GM19035 (cell line): ENCODE measurements at regions not wholly inside any gene's neighbourhood (a gene's known extent, or its start where the extent isn't known, plus 50 kb on each side); places are given as distances from the start of the nearest gene placed in this dataset.

Experiments
- ATAC-seq: cut with Tn5 transposase; IDR thresholded peaks from one replicate; pipeline ENCODE4 v1.9.1; 2021; ENCODE audit not compliant: unreplicated experiment

DNA sequence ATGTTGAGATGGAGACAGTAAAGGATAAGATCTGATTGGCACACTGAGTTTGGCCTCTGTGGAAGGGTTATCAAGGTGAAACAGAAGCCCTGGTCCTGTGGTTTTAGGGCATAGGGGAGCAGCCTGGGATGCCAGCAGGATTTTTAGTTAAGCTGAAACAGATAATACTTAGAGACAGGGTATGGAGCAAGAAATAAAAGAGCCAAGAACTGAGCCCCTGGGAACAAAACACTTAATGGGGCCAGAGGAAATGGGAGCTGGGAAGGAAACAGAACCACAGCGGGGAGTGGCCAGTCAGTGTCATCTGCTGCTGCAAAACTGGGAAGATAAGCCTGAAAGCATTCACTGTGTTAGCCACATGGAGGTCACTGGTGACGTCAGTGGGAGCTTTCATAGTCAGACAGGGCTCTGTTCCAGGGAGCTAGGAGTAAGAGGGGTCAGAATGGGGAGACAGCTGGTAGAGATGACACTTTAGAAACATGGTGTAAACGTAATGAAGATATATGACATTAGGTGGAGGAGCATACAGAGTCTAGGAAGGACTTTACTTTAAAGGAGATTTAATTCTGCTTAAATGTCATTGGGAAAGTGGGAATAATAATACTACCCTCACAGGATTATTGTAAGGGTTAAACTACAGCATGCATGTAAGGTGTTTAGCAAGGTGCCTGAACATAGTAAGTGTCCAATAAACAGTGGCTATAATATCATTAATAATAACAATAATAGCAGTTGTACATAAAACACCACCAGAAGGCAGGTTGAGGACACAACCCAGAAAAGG lies 172.7 kb upstream of the CTNNB1 start:
- ATAC-seq = no peak

DNA sequence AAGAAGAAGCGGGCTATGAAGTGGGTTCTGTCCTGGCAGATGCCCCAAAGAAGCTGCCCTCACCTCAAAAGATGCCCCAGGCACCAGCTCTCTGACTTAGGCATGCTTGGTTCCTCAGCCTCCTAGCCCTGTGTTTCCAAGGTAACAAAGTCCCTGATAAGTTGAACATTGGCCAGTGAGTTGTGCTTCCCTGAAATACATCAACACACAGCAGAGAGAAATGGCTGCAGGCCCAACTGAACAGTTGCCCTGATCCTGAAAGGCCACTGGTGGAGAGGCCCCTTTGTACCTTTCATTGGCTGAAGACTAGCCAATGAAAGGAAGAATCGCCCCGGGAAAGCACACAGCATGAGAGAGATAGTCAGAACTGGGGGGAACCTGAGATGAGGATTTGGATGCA lies 169.9 kb upstream of the CTNNB1 start:
- no peak for ATAC-seq

DNA sequence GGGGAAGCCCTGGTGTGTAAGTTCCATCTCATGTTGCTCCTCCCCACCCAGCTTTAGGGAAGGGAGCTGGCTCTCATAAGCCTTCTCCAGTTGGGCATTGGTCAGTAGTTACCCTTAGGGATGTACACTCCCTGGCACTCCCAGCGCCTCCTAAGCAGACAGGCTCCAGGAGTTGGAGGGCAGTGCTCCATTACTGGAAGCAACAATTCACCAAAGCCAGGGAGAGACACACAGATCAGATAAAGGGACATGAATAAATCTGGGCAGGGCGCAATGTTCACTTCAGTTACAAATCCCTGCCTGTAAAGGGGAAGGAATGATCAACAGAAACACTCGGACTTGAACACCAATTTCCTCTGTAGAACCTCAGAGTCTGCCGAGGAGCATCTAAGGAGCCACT lies 169.1 kb upstream of the CTNNB1 start:
- no peak for ATAC-seq

- ATAC-seq = no peak
Measured at GRCh38 chr3:41031401-41031800, 167.9 kb upstream of the CTNNB1 start.

- ATAC-seq = no peak
Measured at GRCh38 chr3:41033956-41034519, 165.3 kb upstream of the CTNNB1 start.

DNA sequence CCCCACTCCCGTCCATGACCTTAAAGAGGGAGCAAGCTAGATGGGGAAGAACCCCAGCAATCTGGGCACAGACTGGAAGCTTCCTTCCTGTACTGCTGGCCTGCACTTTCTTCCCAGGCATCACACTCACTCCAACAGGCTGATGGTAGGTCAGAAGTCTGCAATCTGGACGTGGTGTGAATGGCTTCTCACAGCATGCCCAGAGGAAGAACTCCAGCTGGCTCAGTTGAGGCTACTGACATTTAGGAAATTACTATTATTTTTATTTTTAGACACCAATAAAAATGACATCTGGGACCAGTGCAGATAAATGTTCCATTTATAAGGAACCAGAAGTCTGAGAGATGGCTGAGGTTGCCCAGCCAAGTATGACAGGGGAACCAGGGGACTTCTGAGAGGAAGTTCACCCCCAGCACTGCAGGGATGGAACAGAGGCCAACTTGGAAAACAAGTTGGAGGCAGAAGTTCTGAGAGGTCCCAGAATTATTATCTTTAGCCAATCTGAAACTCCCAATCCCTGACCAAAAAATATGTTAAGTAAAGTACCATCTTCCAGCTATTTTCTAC lies 163.8 kb upstream of the CTNNB1 start:
- ATAC-seq = no peak

DNA sequence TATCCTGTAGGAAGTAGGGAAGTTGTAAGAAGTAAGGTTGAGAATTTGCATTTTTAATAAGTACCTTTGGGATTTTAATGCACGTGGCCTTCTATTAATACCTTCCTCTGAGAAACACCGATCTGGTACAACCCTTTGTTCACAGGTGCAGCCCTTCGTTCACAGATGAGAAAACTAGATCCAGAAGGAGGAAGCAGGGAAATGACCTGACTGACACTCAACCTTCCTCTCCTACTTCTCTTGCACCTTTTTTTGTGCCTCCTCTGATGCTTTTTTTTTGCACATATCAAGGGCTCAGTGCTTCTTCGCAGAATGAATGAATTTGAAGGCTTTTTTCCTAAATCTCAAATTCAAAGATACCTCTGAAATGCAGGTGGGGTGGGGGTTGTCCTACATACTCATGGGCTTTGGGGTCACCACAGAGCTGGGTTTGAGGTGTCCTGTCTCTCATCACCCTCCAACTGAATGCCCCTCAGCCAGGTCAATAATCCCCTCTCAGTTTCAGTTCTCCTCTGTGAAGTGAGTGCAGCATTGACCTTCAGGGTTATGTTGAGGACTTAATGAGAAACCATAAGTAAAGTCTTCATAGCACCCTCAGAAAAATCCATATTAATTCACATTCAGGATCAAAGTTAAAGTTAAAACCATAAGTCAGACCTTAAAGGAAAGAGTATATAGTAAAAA lies 161.5 kb upstream of the CTNNB1 start:
- no peak for ATAC-seq

GRCh38 chr3:41040256-41040655 lies 159.0 kb upstream of the CTNNB1 start:
- ATAC-seq = no peak

DNA sequence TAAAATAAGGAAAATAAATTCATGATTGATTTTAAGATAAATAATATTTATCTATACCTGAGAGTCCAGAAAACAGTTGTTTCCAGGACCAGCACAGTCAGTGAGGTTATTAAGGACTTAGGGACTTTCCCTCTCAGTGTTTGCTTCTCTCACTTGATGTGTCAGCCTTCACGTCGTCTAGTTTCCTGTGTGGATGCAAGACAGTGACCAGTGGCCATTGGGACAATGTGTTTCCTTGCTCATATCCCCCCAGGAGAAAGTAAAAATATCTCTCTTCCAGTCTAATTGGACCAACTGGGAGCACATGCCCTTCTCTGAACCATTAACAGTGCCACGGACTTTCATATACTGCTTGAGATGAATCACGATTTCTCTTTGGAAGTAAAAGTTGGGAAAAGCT lies 157.8 kb upstream of the CTNNB1 start:
- ATAC-seq = no peak

DNA sequence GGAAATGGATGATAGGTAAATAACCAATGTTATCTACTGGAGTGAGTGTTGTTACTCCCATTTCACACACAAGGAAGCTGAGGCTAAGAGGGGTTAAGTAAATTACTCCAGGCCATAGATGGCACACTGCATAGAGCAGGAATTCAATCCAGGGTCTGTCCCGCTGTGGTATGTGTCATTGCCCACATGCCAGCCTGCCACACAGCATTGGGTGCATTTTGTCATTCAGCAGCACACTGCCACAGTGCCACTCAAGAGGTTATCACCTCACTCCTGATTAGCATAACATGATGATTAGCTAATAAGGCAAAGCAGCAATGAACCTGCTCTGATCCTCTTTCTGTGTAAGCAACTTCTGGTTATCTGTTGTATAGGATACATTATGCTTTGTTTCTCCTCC lies 157.4 kb upstream of the CTNNB1 start:
- no peak for ATAC-seq

DNA sequence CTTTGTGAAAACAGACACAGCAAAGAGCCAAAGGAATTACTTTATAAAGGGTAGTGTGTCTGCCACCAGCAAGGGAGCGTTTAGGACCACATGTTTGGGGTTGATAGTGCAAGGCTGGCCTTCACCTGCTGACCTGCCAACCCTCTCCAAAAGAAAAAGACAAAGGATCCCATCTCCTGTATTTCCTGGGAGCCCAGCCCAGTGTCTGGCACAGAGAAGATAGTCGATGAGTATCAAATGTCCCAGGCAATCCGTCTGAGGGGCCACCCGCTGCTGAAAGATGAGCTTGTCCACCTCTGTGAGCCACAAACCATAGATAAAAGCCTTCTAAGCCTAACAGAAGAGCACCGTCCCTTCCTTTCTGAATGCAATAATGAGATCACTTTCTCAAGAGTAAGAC lies 154.8 kb upstream of the CTNNB1 start:
- ATAC-seq = no peak

GRCh38 chr3:41045491-41045890 lies 153.8 kb upstream of the CTNNB1 start:
- ATAC-seq = no peak

DNA sequence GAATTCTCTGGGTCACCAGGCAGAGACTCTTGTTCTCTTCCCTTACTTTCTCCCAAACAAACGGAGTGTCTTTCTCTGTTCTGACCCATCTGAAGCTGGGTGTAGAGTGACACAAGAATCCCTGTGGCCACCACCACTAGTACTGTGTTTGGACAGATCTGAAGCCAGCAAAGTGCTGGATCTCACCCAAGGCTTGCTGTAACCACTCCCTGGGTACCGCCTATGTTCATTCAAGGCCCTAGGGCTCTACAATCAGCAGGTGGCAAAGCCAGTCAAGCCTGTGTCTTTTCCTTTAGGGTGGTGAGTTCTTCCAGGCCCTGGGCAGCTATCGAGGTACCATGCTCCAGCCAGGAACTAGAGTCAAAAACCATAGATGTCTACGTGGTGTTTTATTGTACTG lies 149.2 kb upstream of the CTNNB1 start:
- no peak for ATAC-seq

DNA sequence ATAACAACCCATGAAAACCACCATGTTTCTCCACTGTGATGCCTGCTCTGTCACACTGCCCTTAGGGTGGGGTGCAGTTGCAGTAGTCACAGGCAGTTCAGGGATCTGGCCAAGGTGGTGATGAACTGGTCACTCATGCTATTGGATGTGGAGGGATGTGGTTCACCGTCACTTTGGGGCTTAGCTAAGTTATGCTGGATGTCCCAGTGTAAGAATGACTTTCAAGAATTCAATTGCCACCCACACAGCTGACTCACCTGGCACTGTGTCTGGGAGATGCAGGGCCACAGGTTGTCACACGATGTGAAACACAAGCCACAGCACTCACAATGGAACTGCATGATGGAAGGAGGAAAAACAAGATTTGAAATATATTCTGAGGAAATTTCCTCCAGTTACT lies 146.1 kb upstream of the CTNNB1 start:
- no peak for ATAC-seq

GRCh38 chr3:41060106-41060505 lies 139.2 kb upstream of the CTNNB1 start:
- no peak for ATAC-seq

GRCh38 chr3:41064070-41064469 lies 135.2 kb upstream of the CTNNB1 start:
- ATAC-seq = no peak

GRCh38 chr3:41064526-41064925 lies 134.8 kb upstream of the CTNNB1 start:
- ATAC-seq = no peak

GRCh38 chr3:41065340-41065739 lies 134.0 kb upstream of the CTNNB1 start:
- ATAC-seq = no peak

DNA sequence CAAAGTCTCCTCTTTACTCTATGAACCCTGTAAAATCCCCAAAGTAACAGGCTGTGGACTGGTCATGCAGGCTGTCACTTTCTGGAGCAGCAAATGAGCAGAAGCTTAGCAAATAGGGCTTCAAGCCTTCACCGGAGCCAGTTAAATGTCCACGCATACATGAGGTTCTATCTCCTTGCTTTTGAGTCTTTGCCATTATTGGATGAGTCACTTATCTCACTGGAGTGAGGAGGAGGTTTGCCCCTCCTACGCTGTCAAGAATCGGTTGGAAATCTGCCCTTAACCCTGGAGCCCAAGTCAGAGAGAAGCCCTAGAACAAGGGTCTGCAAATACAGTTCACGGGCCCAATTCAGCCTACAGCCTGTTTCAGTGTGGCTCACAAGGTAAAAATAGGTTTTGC lies 126.1 kb upstream of the CTNNB1 start:
- ATAC-seq = no peak

GRCh38 chr3:41075975-41076374 lies 123.3 kb upstream of the CTNNB1 start:
- no peak for ATAC-seq

- ATAC-seq = no peak
Measured at GRCh38 chr3:41076399-41076798, 122.9 kb upstream of the CTNNB1 start.

DNA sequence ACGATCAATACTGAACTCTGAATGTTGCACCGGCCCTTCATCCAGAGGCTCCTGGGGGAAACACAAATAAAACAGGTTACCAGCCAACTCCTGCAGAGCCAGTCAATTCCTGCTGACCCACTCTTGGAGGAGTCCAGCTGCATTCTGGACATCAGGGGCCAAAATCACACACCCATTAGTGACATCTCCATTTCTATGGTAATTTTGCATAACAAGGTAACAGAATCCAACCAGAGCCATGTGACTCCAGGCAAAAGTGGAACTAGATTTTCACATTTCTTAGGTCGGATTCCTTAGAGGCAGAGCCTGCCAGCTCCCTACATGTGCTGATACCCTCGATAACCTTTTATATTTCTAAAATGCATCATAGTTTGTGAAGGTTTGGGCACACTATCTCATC lies 119.2 kb upstream of the CTNNB1 start:
- no peak for ATAC-seq
